Stimulated activated CD8-positive, alpha-beta memory T cell treated with anti-CD3 and anti-CD28 coated beads, Interleukin-4, amount 100 ng/mL, for 4 hours (primary cell): ENCODE measurements at regions not wholly inside any gene's neighbourhood (a gene's known extent, or its start where the extent isn't known, plus 50 kb on each side); places are given as distances from the start of the nearest gene placed in this dataset.

ENCODE experiments used
- DNase-seq, 2 donors: peaks; one replicate each; pipeline ENCODE4 v3.0.0-alpha.2; 2020; ENCODE audit warnings: low read depth in 2 of 2, low spot score in 1 of 2

DNA sequence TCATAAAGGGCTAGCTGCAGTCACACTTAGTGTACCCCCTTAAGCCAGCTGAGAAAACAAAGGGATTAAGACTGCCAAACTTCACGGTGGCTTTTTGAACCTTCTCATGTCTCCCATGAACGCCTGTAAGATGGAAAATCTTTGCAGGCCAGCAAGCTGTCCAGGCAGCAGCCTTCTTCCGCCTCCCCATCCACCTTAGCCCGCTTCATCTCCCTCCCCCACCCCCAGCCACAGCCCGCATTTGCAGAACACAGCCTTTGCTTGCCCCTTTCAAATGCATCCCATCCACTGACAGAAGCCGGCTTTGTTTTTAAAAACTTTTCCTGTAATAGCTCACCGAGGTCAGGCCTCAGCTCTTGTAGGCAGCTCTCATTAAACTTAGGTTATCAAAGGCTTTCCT, 113.8 kb upstream of the FAM9B start:
- no peak for DNase-seq

GRCh38 chrX:9148615-9149399, 114.9 kb upstream of the FAM9B start:
- DNase-seq: no peak

DNA sequence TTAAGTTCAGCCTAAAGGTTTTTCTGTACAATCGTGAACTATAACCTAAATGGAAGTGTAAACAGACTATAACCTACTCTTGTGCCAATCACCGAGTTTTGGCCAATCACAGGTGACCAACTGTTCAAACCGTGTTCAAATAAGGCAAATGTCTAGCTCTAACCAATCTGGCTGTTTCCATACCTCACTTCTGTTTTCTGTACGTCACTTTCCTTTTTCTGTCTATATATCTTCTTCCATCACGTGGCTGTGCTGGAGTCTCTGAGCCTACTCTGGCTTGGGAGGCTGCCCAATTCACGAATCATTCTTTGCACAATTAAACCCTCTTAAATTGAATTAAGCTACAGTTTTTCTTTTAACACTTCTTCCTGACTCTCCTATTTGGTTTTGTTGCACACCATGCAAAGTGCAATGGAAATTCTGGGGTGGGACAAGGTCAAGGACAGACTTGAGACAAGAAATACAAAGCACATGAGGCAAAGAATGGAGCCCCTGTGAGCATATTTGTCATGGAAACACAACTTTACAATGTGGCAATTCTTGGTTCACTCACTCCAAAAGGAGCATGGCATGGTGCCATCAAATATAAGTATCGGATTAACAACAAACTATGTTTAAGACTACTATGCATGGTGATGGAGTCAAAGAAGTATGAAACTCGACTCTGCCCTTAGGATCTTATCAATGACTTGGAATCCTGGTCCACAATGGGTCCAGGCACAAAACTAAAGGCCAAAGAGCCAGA, 115.7 kb upstream of the FAM9B start:
- no peak for DNase-seq

- no peak for DNase-seq
Measured at GRCh38 chrX:9151772-9152307, 117.9 kb upstream of the FAM9B start.

DNA sequence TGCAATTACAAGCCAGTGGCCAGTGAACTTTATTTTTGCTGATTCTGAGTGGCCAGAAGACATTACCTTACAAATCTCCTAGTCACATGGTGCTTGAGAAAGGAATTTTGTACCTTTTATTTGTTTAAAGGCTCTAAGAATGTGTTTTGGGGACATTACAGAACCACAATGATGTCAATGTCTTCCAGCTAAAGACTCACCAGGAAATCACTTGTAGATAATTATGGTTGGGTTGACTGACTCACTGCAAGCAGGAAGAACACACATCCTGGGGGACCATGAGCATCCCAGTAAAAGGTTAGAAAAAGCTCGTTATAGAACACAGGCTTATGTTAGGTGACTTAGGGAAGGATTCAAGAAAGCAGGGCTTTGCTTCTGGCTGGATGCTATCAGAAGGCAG, 119.4 kb upstream of the FAM9B start:
- DNase-seq: no peak

GRCh38 chrX:9158611-9159010, 124.7 kb upstream of the FAM9B start:
- DNase-seq: no peak

DNA sequence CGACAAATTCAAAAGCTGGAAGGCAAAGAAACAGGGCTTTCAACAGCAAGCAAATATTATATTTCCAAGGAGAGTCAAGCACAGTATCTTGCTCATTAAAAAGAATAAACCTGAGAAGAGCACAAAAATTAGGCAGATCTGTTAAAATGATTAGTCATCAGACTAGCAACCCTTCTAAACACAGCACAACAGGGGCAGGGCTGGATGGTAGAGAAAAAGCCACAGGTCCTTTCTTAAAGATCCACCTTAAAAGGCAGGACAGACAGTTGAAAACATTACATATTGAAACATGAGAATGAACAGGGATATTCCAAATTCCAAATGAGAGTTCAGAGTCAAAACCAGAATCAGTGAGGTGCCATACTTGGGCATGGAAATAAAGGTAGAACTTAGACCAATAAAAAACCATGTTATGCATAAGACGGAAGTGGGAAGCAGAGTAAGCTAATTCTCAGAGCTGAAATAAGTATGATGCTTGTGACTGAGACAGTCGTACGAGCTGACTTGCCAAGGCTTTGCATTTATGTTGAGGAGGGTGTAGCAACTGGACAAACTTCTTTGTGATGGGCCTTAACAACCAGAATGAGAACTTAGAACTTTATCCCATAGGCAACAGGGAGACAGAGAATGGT, 126.9 kb upstream of the FAM9B start:
- no peak for DNase-seq

DNA sequence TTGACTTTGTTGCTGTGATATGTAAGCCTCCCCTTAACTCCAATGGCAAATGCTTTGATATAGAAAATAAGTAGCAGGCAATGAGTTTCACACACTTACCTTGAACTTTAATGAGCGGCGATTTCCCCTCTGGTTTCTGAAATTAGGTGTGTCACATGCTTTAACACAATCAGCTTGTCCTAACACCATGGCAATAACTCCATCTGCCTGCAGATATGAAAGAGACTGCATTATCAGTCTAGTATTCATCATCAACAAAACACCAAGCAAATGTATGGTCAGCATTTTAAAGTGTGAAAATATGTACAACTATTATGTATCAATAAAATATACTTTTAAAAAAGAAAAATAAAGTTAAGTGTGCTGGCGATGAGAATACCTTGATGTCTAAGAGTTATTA, 128.8 kb upstream of the FAM9B start:
- DNase-seq: no peak

DNA sequence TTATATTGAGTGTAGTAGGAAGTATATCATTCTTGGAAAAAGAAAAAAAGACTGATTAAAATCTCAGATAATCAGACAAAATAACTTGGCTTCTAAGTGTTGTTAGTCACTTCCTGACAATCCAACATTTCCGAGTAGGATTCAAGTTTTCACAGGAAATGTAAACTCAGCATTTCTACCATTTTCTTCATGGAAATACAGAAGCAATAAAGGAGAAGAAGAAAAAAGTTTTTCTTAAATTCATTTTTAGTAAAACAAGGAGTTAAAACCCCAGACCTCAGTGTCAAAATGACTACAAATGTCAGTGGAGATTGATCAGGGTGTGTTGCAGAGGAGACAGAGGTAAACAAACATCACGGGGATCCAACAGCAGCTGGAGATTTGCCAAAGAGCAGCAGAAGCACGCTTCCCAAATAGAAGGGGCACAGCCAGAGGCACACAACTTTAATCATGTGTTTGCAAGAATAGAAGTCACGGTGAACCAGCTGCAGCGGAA, 129.3 kb upstream of the FAM9B start:
- DNase-seq: no peak

GRCh38 chrX:9164086-9164485, 130.2 kb upstream of the FAM9B start:
- DNase-seq: no peak

GRCh38 chrX:9164533-9165426, 130.9 kb upstream of the FAM9B start:
- DNase-seq: no peak

DNA sequence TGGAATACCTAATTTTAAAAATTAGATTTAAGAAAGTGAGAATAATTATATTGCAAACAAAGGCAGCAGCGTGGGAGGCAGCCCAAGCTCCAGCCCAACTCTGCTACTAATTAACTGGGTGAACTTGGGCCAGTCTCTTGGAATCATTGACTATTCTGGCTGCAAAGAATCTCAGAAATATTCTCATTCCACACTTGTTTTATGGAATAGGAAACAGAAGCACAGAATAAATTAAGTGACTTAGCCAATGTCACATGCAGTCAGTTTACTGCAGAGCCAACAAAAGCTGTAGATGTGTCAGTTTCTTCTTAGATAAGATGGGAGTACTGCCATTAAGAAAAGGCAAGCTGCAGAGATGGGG, 132.6 kb upstream of the FAM9B start:
- DNase-seq: no peak

- no peak for DNase-seq
Measured at GRCh38 chrX:9171841-9172463, 138.0 kb upstream of the FAM9B start.

- no peak for DNase-seq
Measured at GRCh38 chrX:9172464-9172850, 138.5 kb upstream of the FAM9B start.

- DNase-seq: no peak
Measured at GRCh38 chrX:9180623-9181022, 146.7 kb upstream of the FAM9B start.

DNA sequence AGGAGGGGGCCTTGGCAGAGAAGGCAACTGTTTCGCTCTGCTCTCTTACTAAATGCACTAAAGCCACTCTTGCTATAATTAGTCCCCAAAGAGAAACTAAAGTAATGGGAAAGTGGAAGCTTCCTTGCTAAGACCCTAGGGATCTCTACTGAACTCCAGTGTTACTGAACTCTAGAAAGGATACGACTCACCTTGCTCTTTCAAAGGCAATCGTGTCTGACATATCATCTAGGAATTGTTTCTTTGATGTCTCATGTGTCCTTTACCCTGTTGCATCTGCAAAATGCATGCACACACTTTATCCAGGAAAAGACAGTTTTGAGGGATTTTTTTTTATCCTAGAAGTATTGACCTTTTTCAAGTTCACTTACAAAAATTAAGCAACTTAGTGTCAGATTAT, 148.1 kb upstream of the FAM9B start:
- DNase-seq: no peak

DNA sequence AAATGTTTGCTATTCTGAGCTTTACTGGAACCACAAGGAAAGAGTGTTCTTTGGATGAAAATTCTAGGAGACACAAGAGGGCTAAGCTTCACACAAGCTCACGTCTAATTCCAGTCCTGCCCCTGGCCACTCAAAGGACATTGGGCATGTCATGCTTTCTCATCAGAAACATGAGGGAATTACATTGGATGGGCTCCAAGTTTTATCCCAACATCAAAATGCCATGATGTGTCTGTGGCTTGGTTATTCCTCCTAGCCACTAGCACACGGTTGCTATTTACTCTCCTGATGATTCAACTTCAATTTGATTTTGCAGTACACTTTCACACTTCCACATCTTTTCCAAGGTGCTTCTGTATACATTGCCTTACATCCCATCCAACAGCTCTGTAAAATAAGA, 149.6 kb upstream of the FAM9B start:
- DNase-seq: no peak

GRCh38 chrX:9184211-9184610, 150.3 kb upstream of the FAM9B start:
- DNase-seq: no peak

DNA sequence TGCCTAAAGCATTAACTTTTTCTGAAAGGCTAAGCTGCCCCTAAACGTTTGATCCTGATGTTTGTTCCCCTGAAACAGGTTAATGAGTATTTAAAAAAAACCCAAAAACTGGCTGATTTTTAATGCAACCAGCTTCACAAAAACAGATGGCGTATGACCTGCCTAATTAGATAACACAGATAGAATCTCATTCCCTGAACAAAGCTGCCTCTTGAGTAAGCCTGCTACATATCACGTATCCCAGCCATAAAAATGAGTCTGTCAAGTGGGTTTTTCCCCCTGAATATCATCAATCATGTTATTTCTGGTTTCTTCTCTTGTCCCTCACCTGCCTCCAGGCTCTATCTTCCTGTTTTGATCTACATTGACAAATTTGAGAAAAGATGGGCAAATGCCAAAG, 154.2 kb upstream of the FAM9B start:
- DNase-seq: no peak

- DNase-seq: no peak
Measured at GRCh38 chrX:9189286-9189685, 155.4 kb upstream of the FAM9B start.
